HG03095 (cell line): ENCODE measurements at regions not wholly inside any gene's neighbourhood (a gene's known extent, or its start where the extent isn't known, plus 50 kb on each side); places are given as distances from the start of the nearest gene placed in this dataset.

Experiments
- ATAC-seq: cut with Tn5 transposase; IDR thresholded peaks from one replicate; pipeline ENCODE4 v1.9.1; 2021; ENCODE audit warnings: moderate library complexity; ENCODE audit not compliant: unreplicated experiment

DNA sequence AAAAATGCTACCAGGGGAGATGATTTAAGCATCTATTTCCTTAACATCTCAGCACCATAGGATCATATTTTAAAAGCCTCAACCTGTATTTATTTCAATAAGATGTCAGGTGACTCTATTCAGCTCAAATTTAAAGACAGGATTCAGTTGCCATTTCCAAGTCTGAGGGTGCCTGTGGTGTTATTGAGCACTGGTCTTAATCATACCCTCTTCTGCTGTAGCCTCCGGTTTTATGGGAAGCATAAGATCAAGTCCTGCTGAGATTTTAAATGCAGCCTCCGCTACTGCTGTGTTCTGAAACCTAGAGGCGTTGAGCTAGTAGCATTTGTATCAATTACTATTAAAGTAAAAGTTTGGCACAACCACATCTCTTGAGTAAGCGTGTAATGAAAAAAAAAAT is 185.7 kb upstream of the NWD2 start:
- no peak for ATAC-seq

DNA sequence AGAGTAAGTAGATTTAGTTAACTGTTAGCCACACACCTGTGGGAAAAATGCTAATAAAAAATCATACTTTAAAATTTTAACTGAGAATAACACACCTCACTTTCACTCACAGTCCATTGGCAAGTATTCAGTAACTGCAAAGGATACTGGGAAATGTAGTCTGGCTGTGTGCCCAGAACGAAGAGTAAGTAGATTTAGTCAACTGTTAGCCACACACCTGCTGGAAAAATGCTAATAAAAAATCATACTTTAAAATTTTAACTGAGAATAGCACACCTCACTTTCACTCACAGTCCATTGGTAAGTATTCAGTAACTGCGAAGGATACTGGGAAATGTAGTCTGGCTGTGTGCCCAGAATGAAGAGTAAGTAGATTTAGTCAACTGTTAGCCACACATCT is 178.4 kb upstream of the NWD2 start:
- no peak for ATAC-seq

DNA sequence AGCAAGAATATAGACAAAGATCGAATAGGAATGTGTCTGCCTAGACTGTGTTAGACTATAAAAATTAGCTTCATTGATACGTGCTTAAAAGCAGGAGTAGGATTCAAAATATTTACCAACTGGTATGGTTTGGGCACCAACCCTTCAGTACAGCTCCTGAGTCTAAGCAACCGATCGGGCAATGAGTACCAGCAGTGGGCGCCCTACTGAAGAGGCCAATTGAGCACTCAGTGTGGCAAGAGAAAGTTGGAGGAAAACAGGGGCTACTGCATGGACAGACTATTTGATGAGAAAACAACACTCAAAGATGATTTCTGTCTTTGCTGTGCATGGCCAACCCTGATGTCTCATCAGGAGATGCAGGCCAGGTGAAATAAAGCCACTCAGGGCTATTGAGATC is 176.0 kb upstream of the NWD2 start:
- no peak for ATAC-seq

DNA sequence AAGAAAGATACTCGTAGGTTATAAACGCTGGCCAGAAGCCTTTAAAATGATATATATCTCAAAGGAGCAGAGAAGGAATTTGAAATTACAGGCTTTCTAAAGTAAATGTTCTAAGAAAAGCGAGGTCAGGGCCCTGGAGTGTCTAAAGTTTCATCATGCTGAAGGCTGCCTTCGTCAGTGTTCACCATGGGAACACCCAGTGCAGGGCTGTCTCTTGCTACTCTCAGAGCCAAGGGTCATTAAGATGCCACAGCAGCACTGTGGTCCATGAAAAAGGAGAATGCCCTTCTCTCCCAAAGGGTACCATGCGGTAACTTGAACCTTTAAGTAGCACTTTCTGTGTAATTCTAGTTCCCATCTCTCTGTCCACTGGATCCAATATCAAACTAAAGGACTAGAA is 174.5 kb upstream of the NWD2 start:
- ATAC-seq = no peak

DNA sequence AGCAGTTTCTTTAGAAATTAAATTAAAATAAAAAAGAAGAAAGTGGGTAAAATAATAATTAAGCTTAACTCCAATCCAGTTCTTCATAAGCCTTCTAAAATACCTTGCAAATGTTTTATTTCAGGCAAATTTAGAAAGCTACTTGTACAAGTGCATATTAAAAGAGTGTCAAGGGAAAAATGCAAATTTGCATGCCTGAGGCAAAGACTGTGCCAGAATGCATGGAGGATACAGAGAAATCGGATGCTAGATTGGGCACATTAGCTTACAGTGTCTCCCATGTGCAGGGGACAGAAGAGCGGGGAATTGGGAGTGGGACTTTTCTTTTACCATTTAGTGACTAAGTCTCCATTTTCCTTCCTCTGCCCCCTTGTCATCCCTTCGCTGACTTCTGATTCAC is 173.0 kb upstream of the NWD2 start:
- ATAC-seq = no peak

DNA sequence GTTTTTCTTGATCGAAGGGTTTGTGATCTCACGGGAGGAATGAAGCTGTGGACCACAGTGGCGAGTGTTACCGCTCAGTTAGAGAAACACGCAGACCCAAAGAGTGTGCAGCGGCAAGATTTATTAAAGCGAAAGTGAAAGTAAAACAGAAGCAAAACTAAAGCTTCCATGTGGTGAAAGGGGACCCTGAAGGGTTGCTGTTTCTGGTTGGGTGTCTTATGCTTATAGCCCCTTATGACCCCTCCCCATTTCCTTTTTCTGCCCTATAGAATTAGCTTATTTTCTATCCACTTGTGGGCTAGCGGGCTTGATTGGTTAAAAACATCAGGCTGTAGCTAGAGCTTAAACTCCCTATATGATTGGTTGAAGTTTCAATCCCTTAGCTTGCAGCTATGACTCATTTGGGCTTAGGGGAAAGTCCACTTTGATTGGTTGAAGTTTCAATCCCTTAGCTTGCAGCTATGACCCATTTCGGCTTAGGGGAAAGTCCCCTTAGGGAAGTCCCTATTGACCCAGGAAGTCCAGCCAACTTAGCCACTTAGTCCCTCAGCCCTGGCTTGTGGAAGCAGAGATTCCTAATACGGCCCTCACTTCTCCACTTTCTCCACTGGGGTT is 171.2 kb upstream of the NWD2 start:
- no peak for ATAC-seq

DNA sequence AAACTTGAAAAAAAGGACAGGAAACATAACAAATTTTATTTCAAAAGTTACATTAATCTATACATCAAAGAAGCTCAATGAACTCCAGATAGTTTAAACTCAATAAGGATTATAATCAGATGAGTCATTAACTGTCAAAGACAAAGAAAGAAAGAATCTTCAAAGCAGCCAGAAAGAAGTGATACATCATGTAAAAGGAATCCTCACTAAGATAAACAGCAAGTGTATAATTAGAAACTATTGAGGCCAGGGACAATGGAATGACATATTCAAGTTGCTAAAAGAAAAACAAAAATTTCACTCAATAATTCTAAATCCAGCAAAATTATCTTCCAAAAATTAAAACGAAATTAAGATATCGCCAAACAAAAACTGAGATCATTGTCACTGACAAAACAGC is 161.6 kb upstream of the NWD2 start:
- ATAC-seq = no peak

DNA sequence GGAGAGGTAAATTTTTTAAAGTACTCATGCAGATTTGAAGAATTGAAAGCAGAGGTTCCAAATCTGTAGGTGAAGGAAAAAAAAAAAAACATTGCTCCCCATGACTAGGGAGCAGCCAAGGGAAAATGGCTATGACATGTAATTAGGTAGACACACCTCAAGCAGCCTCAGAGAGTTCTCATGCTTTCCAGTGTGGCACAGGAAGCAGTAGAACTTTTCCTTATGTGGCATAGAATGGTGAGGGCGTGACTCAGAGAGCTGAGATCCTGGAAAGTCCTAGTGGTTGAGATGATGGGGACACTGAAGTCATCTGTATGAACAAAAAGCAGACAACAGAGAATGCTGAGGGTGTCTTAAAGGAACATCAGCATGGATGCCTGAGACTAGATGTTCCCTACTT is 148.6 kb upstream of the NWD2 start:
- no peak for ATAC-seq

DNA sequence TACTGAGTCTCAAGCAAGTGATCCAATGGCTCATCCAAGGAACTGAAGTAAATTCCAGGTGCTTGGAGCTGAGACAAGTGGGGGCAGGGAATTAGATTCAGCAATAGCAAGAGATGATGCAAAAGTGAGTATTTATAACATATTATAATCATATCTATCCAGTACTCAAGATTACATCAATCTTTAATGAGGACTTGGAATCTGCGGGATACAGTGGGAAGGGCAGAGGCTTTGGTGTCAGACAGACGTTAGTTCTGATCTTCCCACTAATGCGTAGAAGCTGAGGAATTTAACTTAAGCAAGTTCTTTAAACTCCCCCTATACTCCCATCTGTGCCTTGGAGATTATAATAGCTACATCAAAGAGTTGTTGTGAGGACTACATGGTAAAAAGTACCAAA is 143.4 kb upstream of the NWD2 start:
- no peak for ATAC-seq

DNA sequence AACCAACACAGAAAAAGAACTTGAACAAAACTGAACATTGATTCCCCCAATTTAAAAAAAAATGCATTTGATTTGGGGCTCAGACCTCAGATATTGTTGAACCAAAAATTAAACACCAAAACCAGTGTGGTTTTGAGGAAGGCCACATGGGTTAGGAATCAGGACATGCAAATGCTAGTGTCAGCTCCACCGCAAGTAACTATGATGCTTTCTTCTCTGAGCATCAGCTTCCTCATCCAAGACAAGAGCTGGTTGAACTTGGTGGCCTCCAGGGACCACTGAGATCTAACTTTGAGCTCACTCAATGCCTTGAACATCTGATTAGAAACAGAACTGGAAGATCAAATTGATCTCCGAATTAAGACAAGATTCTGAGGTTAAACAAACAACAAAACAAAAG is 142.9 kb upstream of the NWD2 start:
- ATAC-seq = no peak

DNA sequence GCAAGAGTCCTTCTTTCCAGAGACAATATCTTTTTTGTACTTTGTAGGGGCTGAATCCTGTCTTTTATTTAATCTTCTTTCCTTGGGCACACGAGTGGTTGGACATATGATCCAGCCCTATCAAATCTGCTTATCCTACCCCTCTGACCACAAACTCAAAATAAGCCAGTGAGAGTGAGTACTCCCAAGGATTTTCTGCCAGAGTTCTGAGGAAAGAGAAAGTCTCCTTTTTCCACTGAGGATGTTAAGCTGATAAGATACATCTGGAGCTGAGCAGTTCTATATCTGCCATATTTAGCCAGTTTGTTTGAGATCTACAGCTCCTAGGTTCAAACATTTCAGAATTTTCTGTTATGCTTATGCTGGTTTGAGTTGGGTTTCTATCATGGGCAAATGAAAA is 134.8 kb upstream of the NWD2 start:
- ATAC-seq = no peak

DNA sequence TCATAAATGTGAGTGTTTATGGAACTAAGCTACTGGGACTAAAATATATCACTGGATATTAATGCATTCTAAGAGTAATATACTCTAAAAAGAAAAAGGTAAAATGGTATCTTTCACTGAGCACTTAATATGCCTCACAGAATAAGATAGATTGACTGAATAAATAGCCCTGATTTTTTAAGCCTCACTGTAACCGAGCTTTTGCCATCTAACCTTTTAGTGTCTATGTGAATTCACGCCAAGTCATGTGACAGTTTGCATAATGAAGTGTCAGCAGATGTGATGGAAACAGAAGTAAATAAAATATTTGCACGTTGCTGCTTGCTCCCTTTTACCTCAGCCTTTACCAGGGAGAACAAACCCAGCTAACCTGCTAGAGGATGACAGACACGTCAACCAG is 119.7 kb upstream of the NWD2 start:
- ATAC-seq = no peak

DNA sequence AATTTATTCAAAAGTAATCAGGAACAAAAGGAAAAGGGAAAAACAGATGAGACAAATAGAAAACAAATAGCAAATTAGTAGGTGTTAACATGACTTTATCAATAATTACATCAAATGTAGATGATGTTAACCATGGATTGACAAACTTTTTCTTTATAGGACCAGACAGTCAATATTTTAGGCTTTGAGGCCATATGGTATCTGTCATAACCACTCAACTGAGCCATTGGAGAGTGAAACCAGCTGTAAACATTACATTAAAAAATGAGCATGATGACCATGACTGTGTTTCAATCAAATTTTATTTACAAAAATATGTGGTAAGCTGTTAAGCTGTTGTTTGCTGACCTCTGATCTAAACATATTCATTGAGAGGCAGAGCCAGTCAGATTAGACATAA is 118.5 kb upstream of the NWD2 start:
- no peak for ATAC-seq

DNA sequence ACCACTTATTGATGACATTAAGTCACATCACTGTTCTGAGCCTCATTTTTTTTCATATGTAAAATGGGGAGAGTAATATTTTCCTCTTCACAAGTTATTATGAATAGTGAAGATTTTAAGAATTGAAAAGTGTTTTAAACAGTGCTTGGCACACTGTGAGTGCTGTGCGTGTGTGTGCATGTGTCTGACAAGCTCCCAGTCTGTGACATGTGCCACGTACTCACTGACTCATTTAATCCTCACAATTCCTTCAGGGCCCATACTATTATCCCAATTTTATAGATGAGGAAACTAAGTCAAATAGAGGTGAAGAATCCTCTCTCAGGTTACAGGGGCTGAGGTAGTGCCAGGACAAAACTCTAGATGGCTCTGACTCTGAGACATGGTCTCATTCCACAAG is 114.1 kb upstream of the NWD2 start:
- ATAC-seq = no peak

DNA sequence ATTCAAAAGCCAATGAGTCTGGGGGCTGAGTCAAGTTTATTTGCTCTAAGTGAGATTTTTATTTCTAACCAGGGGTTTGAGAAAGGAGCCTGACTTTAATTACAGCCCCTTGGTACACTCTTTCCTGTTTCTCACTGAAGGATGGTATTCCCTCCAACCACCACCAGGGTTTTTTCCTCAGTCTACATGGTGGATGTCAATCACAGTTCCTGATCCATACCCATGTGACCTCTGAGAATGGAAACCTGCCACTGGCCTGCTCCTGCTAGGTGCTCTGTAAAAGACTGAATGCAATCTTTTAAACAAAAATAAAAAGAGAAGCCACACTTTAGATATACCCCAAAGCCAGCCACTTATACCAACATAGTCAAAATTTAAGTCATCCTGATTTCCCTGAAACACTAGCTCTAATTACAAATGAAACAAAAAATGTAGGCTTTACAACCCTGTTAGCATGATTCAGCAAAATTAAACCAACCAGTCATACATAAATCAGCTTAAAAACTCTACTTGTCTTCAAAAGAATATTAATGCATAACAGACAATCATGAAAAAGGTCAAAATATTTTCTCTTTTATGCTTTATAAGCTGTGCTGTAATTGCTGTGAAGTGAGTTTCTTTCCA is 112.1 kb upstream of the NWD2 start:
- ATAC-seq = no peak

DNA sequence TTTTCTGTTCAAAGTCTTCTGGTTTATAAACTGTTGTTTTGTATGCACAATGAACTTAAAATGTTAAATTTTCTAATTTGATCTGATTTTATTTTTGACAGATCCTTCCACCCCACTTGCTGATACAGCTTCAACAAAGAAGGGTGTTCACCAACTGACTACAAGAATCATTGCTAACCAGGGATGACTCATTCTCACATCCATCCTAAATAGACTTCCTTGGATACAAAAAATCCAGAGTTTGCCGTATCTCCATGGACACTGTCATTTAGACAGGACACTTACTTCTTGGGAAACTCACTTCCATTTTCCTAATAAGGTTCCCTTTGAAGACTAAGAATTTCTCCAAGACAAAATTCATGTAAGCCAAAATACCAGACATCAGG is 111.6 kb upstream of the NWD2 start:
- ATAC-seq = no peak

DNA sequence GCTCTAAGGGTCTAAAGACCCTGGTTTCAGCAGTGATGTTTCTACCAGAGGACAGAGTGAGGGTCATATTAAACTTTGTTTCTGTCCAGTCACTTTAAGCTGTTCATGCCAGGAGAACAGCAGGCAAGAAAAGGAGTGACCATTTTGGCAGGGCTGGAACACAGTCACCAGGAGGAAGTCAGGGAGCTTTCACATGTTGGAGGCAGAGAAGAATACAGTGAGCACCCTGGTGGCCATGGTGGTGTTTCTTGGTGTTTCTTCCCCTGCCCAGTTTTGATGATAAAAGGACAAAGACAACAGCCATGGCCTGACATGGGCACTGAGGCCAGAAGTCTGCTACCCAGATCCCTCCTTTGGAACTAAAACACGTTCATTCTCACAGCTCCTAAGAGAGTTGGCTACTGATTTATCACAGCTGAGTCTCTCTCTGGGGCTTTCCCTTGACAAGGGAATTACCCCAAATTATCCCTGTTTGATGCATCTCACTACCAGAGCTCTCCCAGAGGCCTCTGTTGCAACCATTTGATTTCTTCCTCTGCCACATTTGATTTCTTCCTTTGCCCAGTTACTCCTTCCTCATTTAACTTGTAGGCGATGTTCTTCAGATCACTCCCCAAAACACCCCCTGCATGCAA is 106.4 kb upstream of the NWD2 start:
- ATAC-seq = peak; percentile 63

DNA sequence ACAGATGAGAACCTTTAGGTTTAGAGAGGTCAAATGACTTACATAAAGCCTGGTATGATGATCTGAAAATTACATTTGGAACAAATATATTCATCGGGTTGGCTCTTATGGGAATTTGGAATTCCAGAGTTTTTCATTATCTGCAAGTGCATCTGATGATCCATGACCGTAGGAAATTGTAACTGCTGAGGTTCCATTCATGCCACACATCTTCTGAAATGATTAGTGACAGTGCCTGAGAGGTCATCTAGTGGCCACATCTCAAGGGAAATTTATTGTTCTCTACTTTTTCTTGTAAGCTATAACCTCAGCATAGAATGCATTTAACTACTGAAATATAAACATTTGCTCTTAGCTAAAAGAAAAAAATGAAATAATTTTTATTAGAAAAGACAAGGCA is 105.8 kb upstream of the NWD2 start:
- no peak for ATAC-seq

DNA sequence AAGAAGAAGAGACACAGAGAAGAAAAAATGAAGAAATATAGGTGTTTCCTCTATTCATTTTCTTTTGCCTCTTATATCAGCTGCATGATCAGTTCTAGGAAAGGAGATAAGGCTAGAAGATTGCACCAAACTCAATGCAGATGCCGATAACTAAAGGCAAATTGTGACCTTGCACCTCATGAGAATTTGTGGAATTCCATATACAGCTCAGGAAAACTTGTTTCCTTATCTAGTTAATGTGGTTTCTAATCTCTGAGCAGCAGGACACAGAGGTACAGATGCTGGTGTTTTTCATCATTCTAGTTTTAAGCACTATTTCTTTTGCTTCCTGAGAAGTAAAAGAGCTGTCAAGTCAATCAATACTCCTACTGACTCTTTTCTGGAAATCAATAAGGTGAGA is 104.6 kb upstream of the NWD2 start:
- no peak for ATAC-seq

DNA sequence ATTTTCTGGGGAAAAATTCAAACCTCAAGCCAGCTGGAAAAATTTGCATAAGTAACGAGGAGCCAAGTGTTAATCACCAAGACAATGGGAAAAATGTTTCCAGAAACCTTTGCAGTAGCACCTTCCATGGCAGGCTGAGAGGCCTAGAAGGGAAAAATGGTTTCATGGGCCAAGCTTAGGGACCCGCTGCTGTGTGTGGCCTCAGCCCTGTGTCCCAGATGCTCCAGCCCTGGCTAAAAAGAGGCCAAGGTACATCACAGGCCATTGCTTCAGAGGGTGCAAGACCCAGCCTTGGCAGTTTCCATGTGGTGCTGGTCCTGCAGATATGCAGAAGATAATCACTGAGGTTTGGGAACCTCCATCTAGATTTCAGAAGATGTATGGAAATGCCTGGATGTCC is 98.3 kb upstream of the NWD2 start:
- ATAC-seq = no peak

DNA sequence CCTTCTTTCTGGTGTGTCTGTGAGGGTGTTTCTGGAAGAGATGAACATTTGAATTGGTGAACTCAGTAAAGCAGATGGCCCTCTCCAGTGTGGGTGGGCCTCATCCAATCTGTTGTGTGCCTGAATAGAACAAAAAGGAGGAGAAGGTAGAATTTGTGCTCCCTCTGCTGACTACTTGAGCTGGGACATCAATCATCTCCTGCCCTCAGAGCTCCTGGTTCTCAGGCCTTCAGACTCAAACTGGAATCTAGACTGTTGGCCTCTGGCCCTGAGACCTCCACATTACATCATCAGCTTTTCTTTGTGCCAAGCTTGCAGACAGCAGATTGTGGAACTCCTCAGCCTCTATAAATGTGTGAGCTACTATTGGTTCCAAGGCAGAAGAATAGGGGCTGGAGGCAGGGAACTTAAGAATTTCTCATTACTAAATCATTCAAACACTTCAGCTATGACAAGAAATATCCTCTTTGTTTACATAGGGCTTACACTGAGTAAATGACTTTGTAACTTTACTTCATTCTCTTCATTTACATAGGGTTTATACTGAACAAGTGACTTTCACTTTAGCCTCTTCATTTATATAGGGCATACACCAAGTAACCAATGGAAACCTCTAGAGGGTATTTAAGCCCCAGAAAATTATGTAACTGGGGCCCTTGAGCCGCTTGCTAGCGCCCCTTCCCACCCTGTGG is 86.9 kb upstream of the NWD2 start:
- no peak for ATAC-seq

DNA sequence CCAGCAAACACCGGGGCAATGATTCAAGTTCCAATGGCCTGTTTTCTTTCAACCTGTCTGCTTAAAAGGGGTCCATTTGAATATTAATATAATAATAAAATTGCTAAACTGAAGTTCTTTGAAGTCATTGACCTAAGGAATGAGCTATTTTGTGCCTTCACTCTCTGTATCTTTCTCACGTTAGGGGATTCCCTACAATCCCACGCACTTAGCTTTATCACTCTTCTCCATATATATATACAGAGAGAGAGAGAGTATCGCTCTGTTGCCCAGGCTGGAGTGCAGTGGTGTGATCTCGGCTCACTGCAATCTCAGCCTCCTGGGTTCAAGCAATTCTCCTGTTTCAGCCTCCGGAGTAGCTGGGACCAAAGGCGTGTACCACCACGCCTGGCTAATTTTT is 83.9 kb upstream of the NWD2 start:
- no peak for ATAC-seq
